Activated CD8-positive, alpha-beta memory T cell treated with anti-CD3 and anti-CD28 coated beads, Interleukin-2, amount 50 U/mL, for 48 hours (primary cell): ENCODE measurements at regions not wholly inside any gene's neighbourhood (a gene's known extent, or its start where the extent isn't known, plus 50 kb on each side); places are given as distances from the start of the nearest gene placed in this dataset.
"Not testable (repeated sequence)": the region's sequence is repeated elsewhere in the genome, so short reads cannot be mapped to it uniquely, and the experiment has no call there.

Experiments used
- DNase-seq: peaks from one replicate; pipeline ENCODE4 v3.0.0-alpha.2; 2020

- DNase-seq, result no peak
These were observed 192.4 kb downstream of the BAMBI start for GRCh38 chr10:28869606-28870201.

DNA sequence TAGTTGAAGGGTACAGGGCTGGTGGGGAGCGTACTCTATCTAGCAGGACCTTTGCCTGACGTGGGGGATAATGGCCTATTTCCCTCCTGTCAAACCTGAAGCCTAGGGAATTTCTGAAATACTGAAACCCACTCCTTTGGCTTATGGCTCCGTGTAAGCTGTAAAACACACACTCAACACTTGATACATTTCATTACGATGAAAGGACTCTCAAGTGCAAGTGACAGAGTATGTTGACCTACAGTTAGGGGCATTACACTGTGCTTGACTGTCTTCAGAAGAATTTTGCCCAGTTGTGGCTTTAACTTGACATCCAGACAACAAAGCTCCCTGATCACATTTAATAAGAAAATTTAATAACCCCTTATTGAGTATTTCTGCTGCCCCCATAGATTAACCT is 194.3 kb downstream of the BAMBI start:
- DNase-seq, result no peak

DNA sequence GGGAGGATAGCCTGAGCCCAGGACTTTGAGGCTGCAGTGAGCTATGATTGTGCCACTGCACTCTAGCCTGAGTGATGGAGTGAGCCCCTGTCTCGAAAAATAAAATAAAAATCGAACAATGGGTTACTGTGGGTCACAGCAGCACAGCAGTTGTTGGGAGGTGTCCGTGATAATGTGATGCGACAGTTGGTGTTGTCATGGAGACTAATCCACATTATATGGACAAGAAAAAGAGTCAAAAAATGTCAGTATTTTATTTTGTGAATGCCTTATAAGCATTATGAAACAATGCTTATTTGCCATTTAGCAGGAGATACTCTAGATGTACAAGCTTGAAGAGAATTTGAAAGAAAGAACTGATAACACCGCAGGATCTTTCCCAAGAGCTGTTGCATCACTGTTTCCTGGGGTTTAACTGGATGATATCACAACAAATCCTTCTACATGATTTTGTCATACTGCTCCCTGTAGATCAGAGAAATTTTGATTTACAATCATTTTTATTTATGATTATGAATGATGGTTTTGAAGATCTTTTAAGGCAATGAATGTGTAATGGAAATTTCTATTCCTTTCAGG is 195.4 kb downstream of the BAMBI start:
- no peak for DNase-seq

DNA sequence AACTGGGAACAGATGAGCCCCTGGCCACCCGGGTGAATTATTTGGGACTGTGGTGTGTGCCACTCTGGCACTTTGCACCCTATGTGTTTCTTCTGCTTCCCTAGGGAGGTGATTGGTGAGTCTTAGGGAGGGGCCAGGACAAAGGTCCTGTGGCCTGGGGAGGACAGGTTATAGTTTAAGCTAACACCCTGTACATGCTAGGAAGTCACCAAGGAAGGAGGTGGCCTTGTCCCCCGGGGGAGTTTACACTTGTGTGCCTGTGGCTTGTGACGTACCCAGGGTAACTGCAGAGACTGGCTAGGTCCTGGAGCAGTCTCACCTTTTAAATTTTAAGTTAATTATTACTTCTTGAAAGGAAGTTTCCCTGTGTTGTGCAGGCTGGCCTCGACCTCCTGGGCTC is 196.2 kb downstream of the BAMBI start:
- DNase-seq, result no peak

DNA sequence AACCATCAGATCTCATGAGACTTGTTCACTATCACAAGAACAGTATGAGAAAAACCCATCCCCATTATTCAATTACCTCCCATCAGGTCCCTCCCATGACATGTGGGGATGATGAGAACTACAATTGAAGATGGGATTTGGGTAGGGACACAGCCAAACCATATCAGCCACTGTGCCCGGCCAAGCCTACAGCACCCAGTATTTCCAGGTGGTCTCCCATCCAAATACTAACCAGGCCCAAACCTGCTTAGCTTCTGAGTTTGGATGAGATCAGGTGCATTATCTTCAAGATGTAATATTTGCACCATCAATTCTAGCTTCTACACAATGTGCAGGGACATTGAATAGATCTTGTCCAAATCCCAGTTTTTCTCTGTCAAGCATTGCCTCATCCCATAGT is 196.9 kb downstream of the BAMBI start:
- DNase-seq, result no peak

- no peak for DNase-seq
These were observed 198.3 kb downstream of the BAMBI start for GRCh38 chr10:28875549-28876081.

- DNase-seq, result no peak
These were observed 201.1 kb downstream of the BAMBI start for GRCh38 chr10:28878236-28878970.

GRCh38 chr10:28879246-28879645 is 201.9 kb downstream of the BAMBI start:
- DNase-seq, result no peak

DNA sequence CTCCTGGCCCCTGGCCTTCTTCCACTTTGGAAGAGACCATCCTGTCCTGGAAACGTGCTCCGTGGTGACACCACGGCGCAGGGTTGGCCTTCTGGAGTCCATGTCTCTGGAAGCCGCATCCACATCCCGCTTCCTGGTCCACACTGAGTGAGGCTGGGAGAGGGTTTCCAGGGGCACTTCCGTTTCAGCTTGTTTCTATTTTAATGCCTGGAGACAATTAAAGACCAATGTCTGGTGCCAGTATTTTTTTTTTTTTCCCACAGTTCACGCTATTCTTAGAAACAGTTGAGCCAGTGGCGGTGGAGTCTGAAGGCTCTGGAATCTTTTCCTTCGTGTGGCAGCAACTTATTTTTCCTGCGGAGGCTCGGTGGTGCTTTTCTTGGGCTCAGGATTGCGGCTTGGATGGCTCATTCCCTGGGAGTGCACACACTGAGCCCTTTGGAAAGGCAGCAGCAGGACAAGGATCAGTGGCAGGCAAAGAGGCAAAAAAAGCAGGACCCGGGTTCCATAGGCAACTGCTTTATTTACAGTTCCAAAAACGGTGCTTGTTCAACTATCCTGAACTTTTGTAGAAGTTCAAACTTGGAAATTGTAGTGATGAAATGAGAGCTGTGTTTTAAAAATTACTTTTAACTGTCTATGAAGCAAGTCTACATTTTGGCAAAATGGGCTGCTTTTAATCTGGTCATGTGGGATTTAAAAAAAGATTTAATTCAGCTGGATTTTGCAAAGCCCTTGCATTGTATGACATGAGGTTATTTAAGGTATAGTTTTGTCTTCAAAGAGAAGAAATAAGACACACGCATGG is 202.8 kb downstream of the BAMBI start:
- DNase-seq, result no peak

DNA sequence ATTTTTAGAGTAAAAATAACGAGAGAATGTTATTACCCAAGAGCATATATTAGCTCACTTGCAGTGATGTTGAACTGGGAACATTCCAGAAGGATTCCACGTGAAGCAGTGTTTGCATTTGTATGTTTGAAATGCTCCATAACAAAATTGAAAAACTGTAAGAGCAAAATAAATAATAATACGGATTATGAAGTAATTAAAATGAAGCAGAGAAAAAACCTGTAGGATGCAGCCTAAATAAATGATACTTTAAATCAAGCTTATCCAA is 203.3 kb downstream of the BAMBI start:
- no peak for DNase-seq

DNA sequence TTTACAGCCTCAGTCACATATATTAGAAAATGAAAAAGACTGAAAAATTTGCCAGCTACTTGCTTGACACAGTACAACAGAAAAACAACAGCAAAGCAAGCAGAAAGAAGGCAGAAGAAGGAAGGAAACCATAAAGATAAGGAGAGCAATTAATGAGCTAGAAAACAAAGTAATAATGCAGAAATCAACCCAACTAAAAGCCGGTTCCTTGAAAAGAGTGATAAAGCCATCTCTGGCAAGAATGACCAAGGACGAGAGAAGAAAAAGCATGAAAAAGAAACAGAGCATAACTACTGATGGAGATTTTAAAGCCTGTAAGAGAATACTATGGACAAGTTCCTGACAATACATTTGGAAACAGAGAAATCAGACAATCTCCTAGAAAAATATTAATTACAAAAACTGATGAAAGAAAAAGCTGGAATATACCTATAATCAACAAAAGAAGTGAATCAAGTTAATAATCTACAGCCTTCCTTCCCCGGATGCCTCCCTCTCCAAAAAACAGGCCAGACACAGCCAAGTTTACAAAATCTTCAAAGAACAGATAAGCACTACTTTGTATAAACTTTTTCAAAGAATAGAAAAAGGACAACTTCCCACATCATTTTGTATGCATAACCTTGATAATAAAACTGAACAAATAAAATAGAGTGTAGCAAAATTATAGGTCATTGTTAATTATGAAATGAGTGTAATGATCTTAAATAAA is 204.0 kb downstream of the BAMBI start:
- no peak for DNase-seq

DNA sequence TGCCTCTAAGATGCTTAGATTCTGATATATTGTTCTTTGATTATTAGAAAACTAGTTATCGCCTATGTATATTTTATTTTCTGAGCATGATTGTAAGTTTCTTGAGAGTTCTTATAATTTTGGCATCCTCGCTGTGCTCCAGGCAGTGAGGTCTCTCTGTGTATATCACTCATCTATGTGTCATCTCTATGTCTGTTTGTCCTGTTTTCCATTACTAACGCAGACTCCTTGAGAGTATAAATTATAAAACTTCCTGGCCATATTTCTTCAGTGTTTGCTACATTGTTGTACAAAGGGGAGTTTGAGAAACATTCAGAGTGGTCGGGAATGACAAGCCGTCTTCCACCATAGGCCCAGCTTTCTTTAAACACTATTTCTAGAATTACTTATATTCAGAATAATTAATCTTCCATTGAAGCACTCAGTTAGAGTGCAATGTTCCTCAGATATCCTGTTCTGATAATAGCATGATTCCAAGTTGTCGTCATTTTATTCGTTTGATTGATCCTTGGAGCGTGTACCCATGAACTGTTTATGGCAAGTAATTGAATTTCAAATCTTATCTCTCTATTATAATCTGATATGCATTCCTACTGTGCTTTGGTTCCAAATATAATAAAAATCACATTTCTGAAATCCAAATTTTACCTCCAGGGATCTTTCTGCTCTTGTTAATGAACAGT is 206.6 kb downstream of the BAMBI start:
- DNase-seq, result no peak

- no peak for DNase-seq
These were observed 213.0 kb downstream of the BAMBI start for GRCh38 chr10:28890121-28890950.

DNA sequence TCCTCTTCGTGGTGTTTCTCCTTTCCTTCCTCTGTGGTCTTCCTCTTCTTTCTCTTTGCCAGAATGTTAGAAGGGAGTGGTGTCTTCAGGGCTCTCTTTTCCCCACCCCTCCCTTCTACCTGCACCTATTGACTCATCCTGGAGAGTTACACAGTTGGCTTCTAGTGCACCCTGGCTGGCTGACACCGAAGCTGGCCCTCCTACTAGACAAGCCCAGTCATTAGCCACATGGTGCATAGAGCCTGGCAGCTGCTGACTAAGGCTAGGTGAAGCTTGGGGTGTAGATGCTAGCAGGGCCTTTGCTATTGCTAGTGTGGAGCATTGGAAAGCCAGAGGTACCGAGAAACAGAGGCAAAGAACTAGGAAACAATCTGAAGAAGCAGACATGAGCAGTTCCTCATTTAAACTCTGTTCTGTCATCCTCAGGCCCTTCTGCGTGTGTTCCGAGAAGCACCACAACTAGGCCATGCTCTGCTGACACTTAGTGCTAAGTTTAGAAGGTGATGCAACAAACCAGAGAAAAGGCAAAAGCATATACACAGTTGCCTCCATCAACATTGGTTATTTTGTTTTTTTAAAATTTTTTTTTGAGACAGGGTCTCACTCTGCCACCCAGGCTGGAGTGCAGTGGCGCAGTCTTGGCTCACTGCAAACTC is 213.9 kb downstream of the BAMBI start:
- no peak for DNase-seq

- DNase-seq, result no peak
These were observed 215.7 kb downstream of the BAMBI start for GRCh38 chr10:28892818-28893547.

DNA sequence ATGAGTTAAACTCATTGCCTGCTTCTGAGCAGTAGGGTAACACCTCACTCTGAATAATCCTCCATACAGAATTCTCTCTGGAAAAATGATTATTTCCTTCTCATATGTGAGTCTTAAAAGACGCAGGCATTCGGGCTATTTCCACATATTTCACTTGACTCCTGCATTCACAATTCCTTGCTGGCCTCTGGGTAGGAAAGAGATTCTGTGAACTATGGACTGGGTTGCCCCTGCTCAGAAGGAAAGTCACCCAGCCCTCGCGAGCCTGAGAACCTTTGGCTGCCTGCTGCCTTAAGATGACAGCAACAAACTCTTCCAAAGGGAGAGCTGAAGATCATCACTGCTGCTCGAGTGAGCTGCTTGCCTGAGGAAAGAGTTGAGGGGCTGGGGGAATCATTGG is 216.8 kb downstream of the BAMBI start:
- no peak for DNase-seq

GRCh38 chr10:28895671-28896070 is 218.3 kb downstream of the BAMBI start:
- not testable (repeated sequence) for DNase-seq

- not testable (repeated sequence) for DNase-seq
These were observed 219.6 kb downstream of the BAMBI start for GRCh38 chr10:28896791-28897409.

GRCh38 chr10:28897617-28898464 is 220.5 kb downstream of the BAMBI start:
- no peak for DNase-seq
